ENCODE measurements at regions not wholly inside any gene's neighbourhood (a gene's known extent, or its start where the extent isn't known, plus 50 kb on each side); places are given as distances from the start of the nearest gene placed in this dataset.

DNA sequence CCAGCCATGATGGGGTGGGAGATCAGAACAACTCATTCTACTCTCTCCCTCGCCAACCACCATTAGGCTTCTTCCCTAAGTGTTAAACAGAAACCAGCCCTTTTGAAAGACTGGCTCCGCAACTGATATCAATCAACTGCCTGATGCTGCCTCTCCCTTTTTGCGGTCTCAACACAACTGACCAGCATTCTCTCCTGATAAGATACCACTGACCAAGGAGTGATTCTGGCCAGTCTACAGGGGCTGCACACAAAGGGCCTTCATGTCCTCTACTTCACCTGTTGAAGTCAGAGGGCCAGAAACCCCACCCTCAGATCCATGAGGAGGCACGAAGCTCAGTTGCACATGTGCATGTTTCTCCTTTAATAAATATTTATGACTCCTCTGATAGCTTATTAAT lies 145.1 kb downstream of the CD24 start:
- WGBS = 93% methylated on average over 4 of the region's 4 CpGs
- H3K27ac ChIP-seq = no peak overlapping the region

DNA sequence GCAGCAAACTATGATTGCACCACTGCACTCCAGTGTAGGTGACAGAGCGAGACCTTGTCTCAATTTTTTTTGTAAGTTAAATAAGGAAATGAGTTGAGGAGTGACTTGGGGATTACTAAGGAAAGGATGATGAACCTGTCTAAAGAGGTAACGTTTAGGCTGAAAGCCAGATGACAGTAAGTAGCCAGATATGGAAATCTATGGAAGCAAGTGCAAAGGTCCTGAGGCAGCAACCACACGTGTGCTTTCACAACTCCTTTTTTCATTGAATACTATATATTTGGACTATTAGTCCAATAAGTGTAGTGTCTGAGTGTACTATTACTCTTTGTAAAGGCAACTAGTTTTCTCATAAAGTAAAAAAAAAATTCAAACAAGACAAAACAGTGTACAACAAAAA lies 147.4 kb downstream of the CD24 start:
- TF ChIP-seq POLR2A (IDR thresholded peaks at IDR 0.05) = no peak
- no peak for TF ChIP-seq POLR2AphosphoS5 (IDR thresholded peaks at IDR 0.05)
- TF ChIP-seq, protein P1, sequence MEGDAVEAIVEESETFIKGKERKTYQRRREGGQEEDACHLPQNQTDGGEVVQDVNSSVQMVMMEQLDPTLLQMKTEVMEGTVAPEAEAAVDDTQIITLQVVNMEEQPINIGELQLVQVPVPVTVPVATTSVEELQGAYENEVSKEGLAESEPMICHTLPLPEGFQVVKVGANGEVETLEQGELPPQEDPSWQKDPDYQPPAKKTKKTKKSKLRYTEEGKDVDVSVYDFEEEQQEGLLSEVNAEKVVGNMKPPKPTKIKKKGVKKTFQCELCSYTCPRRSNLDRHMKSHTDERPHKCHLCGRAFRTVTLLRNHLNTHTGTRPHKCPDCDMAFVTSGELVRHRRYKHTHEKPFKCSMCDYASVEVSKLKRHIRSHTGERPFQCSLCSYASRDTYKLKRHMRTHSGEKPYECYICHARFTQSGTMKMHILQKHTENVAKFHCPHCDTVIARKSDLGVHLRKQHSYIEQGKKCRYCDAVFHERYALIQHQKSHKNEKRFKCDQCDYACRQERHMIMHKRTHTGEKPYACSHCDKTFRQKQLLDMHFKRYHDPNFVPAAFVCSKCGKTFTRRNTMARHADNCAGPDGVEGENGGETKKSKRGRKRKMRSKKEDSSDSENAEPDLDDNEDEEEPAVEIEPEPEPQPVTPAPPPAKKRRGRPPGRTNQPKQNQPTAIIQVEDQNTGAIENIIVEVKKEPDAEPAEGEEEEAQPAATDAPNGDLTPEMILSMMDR (IDR thresholded peaks at IDR 0.05) = no peak
- DNase-seq (ENCODE audit: low spot score) = no peak
- Histone ChIP-seq H3K9me3 (no peaks in the 10 kb centered on the region), H3K36me3 (no peaks in the 10 kb centered on the region), H3K4me1 (replicated peaks) (no peaks in the 10 kb centered on the region), H3K27ac (no peak overlapping the region), H3K4me3 (no peak overlapping the region), H3K27me3 (replicated peaks; ENCODE audit: insufficient read depth) (peaks cover 2% of the 10 kb centered on the region)
- intact Hi-C loops (cut with DNase I) = no loop called here
- 89% methylated on average over 3 of the region's 3 CpGs for WGBS

More for the DNA sequence above, 145.1 kb downstream of the CD24 start:
- H3K4me1 ChIP-seq (replicated peaks) = no peaks in the 10 kb centered on the region
- peaks cover 2% of the 10 kb centered on the region for H3K27me3 ChIP-seq (replicated peaks; ENCODE audit: insufficient read depth)
- DNase-seq (ENCODE audit: low spot score) = no peak
- no peaks in the 10 kb centered on the region for H3K36me3 ChIP-seq
- no peak overlapping the region for H3K4me3 ChIP-seq
- intact Hi-C loops (cut with DNase I) = no loop called here
- TF ChIP-seq POLR2AphosphoS5 (IDR thresholded peaks at IDR 0.05) (no peak), POLR2A (IDR thresholded peaks at IDR 0.05) (no peak)
- TF ChIP-seq, protein P1 (IDR thresholded peaks at IDR 0.05) = no peak
- no peaks in the 10 kb centered on the region for H3K9me3 ChIP-seq

DNA sequence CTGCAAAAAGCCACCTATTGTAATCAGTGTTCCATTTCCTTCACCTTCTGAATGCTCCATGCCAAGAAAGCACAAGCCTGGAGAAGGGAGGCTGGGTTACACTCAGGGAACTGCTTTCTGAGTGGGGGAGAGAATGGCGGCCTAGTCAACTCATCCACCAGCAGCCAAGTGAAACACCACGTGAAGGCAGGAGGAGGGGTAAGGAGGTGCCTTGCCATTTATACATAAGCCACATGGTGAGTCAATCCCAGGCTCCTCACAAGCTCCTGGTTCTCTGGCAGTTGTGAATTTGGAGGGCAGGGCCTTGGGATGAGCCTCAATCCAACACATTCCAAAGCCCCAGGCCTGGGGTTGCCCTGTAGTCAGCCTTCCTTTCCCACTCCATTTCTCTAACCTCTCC lies 149.4 kb downstream of the CD24 start:
- DNase-seq (ENCODE audit: low spot score) = no peak

DNA sequence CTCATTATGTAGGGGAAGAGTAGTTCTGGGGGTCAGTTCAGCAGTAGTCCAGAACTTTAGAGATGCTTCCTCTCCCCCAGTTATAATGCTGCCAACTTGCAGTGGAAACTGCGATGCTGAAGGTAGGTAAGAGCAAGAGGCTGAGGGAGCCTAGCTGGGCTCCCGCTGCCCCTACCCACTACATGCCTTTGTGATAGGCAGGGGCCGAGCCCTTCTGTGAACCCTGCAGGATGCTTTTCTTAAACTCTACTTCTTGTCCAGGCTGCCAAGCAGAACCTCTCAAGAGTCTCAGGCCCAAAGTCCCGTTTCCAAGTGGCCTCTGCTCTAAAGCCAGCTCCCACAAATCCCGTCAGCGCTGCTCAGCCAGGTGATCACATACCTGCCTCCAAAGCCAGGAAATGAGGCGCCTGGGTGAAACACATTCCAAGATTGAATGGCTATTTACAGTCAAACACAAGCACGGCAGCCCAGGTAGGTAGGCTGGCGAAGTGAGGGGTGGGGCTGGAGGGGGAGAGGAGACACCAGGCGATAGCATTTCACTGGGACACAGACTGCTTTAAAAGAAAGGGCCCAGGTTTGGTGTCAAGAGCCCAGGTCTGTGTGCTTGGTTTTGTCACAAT lies 150.7 kb downstream of the CD24 start:
- no peaks in the 10 kb centered on the region for H3K4me1 ChIP-seq (replicated peaks)
- H3K27me3 ChIP-seq (replicated peaks; ENCODE audit: insufficient read depth) = no peaks in the 10 kb centered on the region
- no peaks in the 10 kb centered on the region for H3K9me3 ChIP-seq
- intact Hi-C loops (cut with DNase I) = no loop called here
- TF ChIP-seq POLR2A (IDR thresholded peaks at IDR 0.05) = no peak
- TF ChIP-seq POLR2AphosphoS5 (IDR thresholded peaks at IDR 0.05) = no peak
- TF ChIP-seq, protein P1 (IDR thresholded peaks at IDR 0.05) = no peak
- no peaks in the 10 kb centered on the region for H3K36me3 ChIP-seq
- DNase-seq (ENCODE audit: low spot score) = no peak
- 42% methylated on average over 10 of the region's 10 CpGs for WGBS
- no peak overlapping the region for H3K27ac ChIP-seq
- H3K4me3 ChIP-seq = no peak overlapping the region

More for the DNA sequence above, 149.4 kb downstream of the CD24 start:
- no peaks in the 10 kb centered on the region for H3K9me3 ChIP-seq
- intact Hi-C loops (cut with DNase I) = no loop called here
- H3K36me3 ChIP-seq = no peaks in the 10 kb centered on the region
- H3K4me3 ChIP-seq = no peak overlapping the region
- H3K4me1 ChIP-seq (replicated peaks) = no peaks in the 10 kb centered on the region
- no peak overlapping the region for H3K27ac ChIP-seq
- no peak for TF ChIP-seq POLR2AphosphoS5 (IDR thresholded peaks at IDR 0.05)
- TF ChIP-seq POLR2A (IDR thresholded peaks at IDR 0.05) = no peak
- TF ChIP-seq, protein P1 (IDR thresholded peaks at IDR 0.05) = no peak
- H3K27me3 ChIP-seq (replicated peaks; ENCODE audit: insufficient read depth) = no peaks in the 10 kb centered on the region
- WGBS = 76% methylated on average over 2 of the region's 2 CpGs

DNA sequence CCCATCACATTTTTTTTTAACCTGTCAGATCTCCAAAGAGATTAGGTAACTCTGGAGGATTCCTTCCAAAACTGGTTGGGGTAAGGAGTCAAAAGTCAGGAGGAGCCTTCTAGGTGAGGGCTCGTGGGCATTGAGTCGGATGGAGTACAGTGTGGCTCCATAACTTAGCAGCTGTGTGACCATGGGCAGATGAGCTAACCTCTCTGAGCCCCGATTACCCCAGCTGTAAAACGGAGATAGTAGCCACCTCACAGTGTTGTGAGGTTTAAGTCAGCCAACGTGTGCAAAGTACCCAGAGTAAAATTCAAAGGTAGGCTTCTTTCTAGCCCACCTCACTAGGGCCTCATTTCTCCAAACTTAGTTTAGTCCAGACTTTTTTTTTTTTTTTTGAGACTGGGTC lies 151.5 kb downstream of the CD24 start:
- intact Hi-C loops (cut with DNase I) = no loop called here
- H3K27me3 ChIP-seq (replicated peaks; ENCODE audit: insufficient read depth) = no peaks in the 10 kb centered on the region
- no peak overlapping the region for H3K27ac ChIP-seq
- DNase-seq (ENCODE audit: low spot score) = no peak
- no peaks in the 10 kb centered on the region for H3K9me3 ChIP-seq
- H3K4me1 ChIP-seq (replicated peaks) = no peaks in the 10 kb centered on the region
- H3K36me3 ChIP-seq = no peaks in the 10 kb centered on the region
- 95% methylated on average over 5 of the region's 5 CpGs for WGBS
- TF ChIP-seq POLR2A (IDR thresholded peaks at IDR 0.05) (no peak), POLR2AphosphoS5 (IDR thresholded peaks at IDR 0.05) (no peak)
- TF ChIP-seq, protein P1 (IDR thresholded peaks at IDR 0.05) = no peak
- no peak overlapping the region for H3K4me3 ChIP-seq

Measured in prostate gland (tissue), 2 donors.